ENCODE measurements at regions not wholly inside any gene's neighbourhood (a gene's known extent, or its start where the extent isn't known, plus 50 kb on each side); places are given as distances from the start of the nearest gene placed in this dataset.

DNA sequence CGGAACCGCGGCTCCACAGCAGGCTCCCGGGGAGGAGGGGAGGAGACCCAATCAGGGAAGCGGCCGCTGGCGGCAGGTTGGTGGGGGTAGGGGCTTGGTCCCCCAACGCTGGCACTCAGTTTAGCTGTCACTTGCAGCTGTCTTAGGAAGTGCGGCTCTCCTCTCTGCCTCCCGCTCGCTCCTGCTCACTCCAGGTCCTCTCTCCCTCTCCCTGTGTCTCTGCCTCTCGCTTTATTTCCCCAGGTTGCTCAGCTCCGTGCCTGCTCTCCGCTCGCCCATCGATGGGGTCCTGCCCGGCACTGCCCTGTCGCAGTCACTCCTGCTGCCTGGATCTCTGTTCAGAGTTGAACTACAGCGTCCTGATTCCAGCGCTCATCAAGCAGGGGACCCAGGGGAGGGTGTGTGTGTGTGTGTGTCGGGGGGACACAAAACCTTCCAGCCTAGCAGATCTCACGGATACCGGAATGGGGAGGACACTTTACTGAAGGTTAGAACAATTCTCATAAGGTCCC, 145.6 kb downstream of the ENGASE start:
- TF ChIP-seq MYC (IDR thresholded peaks at IDR 0.05; ENCODE audit: low read depth, low read length), result no peak
- TF ChIP-seq, protein P1, sequence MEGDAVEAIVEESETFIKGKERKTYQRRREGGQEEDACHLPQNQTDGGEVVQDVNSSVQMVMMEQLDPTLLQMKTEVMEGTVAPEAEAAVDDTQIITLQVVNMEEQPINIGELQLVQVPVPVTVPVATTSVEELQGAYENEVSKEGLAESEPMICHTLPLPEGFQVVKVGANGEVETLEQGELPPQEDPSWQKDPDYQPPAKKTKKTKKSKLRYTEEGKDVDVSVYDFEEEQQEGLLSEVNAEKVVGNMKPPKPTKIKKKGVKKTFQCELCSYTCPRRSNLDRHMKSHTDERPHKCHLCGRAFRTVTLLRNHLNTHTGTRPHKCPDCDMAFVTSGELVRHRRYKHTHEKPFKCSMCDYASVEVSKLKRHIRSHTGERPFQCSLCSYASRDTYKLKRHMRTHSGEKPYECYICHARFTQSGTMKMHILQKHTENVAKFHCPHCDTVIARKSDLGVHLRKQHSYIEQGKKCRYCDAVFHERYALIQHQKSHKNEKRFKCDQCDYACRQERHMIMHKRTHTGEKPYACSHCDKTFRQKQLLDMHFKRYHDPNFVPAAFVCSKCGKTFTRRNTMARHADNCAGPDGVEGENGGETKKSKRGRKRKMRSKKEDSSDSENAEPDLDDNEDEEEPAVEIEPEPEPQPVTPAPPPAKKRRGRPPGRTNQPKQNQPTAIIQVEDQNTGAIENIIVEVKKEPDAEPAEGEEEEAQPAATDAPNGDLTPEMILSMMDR (IDR thresholded peaks at IDR 0.05; ENCODE audit: low read depth, low read length), result no peak
- TF ChIP-seq, protein P2, sequence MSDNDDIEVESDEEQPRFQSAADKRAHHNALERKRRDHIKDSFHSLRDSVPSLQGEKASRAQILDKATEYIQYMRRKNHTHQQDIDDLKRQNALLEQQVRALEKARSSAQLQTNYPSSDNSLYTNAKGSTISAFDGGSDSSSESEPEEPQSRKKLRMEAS (IDR thresholded peaks at IDR 0.05; ENCODE audit: low read depth, low read length), result no peak
- DNase-seq (ENCODE audit: low read depth), result no peak
- H3K4me3 ChIP-seq (ENCODE audit: low read depth, low read length), result no peak overlapping the region

- DNase-seq (ENCODE audit: low read depth), result no peak
- TF ChIP-seq, protein P1 (IDR thresholded peaks at IDR 0.05; ENCODE audit: low read depth, low read length), result no peak
- TF ChIP-seq MYC (IDR thresholded peaks at IDR 0.05; ENCODE audit: low read depth, low read length) (no peak), POLR2A (IDR thresholded peaks at IDR 0.05; ENCODE audit: extremely low read depth, insufficient read length) (no peak)
- TF ChIP-seq, protein P2 (IDR thresholded peaks at IDR 0.05; ENCODE audit: low read depth, low read length), result no peak
- H3K4me3 ChIP-seq (ENCODE audit: low read depth, low read length), result no peak overlapping the region
Measured at GRCh38 chr17:79219208-79219935, 144.7 kb downstream of the ENGASE start.

- H3K4me3 ChIP-seq (ENCODE audit: low read depth, low read length), result no peak overlapping the region
- no peak for DNase-seq (ENCODE audit: low read depth)
- TF ChIP-seq, protein P2 (IDR thresholded peaks at IDR 0.05; ENCODE audit: low read depth, low read length), result no peak
- TF ChIP-seq, protein P1 (IDR thresholded peaks at IDR 0.05; ENCODE audit: low read depth, low read length), result no peak
- TF ChIP-seq MYC (IDR thresholded peaks at IDR 0.05; ENCODE audit: low read depth, low read length) (no peak), POLR2A (IDR thresholded peaks at IDR 0.05; ENCODE audit: extremely low read depth, insufficient read length) (no peak)
Measured at GRCh38 chr17:79218825-79219200, 144.2 kb downstream of the ENGASE start.

DNA sequence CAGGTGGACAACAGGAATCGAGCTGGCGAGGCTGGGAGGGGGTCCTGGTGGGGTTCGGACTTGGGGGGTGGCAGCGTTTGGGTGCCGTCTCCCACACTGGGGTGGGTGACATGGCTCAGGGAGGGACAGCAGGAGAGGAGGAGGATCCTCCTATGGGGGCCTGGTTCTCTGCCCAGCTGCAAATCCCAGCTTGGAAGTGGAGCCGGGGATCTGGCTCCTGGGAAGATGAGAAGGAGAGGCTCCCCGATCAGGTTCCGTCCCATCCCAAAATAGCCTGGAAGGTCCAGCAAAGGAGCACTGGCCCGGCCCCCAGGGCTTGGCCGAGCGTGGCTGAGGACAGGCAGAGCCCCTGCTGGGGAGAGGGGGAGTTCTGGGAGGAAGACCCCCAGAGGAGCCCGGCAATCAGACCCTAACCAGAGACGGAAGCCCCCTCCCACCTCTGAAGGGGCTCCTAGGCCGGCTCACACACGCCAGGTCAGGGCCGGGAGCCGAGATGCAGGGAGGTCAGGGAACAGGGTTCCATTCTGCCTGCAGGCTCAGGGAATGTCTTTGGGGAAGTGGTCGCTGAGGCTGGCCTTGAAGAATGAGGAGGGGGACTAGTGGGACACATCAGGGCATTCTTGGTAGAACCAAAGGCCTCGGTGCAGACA, 143.7 kb downstream of the ENGASE start:
- H3K4me3 ChIP-seq (ENCODE audit: low read depth, low read length), result no peak overlapping the region
- TF ChIP-seq POLR2A (IDR thresholded peaks at IDR 0.05; ENCODE audit: extremely low read depth, insufficient read length), result no peak
- TF ChIP-seq MYC (IDR thresholded peaks at IDR 0.05; ENCODE audit: low read depth, low read length), result no peak
- TF ChIP-seq, protein P2 (IDR thresholded peaks at IDR 0.05; ENCODE audit: low read depth, low read length), result no peak
- TF ChIP-seq, protein P1 (IDR thresholded peaks at IDR 0.05; ENCODE audit: low read depth, low read length), result no peak
- no peak for DNase-seq (ENCODE audit: low read depth)

GRCh38 chr17:79217473-79218135, 143.0 kb downstream of the ENGASE start:
- TF ChIP-seq POLR2A (IDR thresholded peaks at IDR 0.05; ENCODE audit: extremely low read depth, insufficient read length), result no peak
- TF ChIP-seq, protein P2 (IDR thresholded peaks at IDR 0.05; ENCODE audit: low read depth, low read length), result no peak
- TF ChIP-seq, protein P1 (IDR thresholded peaks at IDR 0.05; ENCODE audit: low read depth, low read length), result no peak
- TF ChIP-seq MYC (IDR thresholded peaks at IDR 0.05; ENCODE audit: low read depth, low read length), result no peak
- no peak for DNase-seq (ENCODE audit: low read depth)
- H3K4me3 ChIP-seq (ENCODE audit: low read depth, low read length), result no peak overlapping the region
